HUES48 (cell line): ENCODE measurements at regions not wholly inside any gene's neighbourhood (a gene's known extent, or its start where the extent isn't known, plus 50 kb on each side); places are given as distances from the start of the nearest gene placed in this dataset.

ENCODE experiments used
- H3K27ac ChIP-seq: one replicate; pipeline ENCODE4 v1.7.0; 2013; ENCODE audit warnings: low read depth, low read length, inconsistent platforms
- H3K27me3 ChIP-seq: 2 replicates; pipeline ENCODE4 v1.6.1; 2013; ENCODE audit warnings: mild to moderate bottlenecking, low read length; ENCODE audit not compliant: control insufficient read depth, insufficient read depth
- H3K36me3 ChIP-seq: 2 replicates; pipeline ENCODE4 v1.6.1; 2013; ENCODE audit warnings: low read length; ENCODE audit not compliant: control insufficient read depth, insufficient read depth
- H3K4me1 ChIP-seq: 2 replicates; pipeline ENCODE4 v1.6.1; 2013; ENCODE audit warnings: mild to moderate bottlenecking, low read length; ENCODE audit not compliant: control insufficient read depth, insufficient read depth
- H3K4me3 ChIP-seq: 2 replicates; pipeline ENCODE4 v1.5.1; 2013; ENCODE audit warnings: mild to moderate bottlenecking, low read depth, low read length
- H3K9ac ChIP-seq: 2 replicates; pipeline ENCODE4 v1.6.1; 2013; ENCODE audit warnings: mild to moderate bottlenecking, low read depth, low read length, moderate library complexity
- H3K9me3 ChIP-seq: 2 replicates; pipeline ENCODE4 v1.6.1; 2013; ENCODE audit warnings: low read length; ENCODE audit not compliant: control insufficient read depth, insufficient read depth

- Histone ChIP-seq H3K9ac (no peak overlapping the region), H3K27ac (no peak overlapping the region), H3K36me3 (no peaks in the 10 kb centered on the region), H3K27me3 (no peaks in the 10 kb centered on the region), H3K4me3 (no peak overlapping the region), H3K9me3 (peaks cover 7% of the 10 kb centered on the region; the same call in 1 of the 2 replicates), H3K4me1 (no peaks in the 10 kb centered on the region)
Observed at GRCh38 chr11:97865424-97866012, 1155.2 kb upstream of the CNTN5 start.

DNA sequence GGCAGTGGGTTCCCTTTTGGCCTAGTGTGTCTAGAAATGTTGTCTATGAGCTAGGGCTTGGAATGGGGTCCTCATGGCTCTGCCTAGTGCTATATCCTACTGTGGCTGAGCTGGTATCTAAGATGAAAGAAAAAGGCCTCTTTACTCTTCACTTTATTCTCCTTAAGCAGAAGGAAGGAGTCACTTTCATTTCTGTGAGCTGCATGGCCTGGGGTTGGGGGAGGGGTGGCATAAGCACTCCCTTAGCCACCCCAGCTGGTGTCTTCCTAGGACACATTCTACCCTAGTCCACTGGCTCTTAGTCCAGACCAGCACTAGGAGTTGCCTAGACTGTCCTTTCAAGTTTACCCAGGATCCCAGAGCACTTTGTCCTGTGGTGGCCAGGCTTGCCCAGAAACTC is 1148.9 kb upstream of the CNTN5 start:
- Histone ChIP-seq H3K9me3 (no peaks in the 10 kb centered on the region), H3K4me3 (no peak overlapping the region), H3K36me3 (no peaks in the 10 kb centered on the region), H3K27ac (no peak overlapping the region), H3K4me1 (0 out of 2 replicates have a peak, but pooled peaks cover 3% of the 10 kb centered on the region), H3K9ac (no peak overlapping the region), H3K27me3 (no peaks in the 10 kb centered on the region)

GRCh38 chr11:97880209-97880608 is 1140.5 kb upstream of the CNTN5 start:
- Histone ChIP-seq H3K27ac (no peak overlapping the region), H3K9me3 (peaks cover 3% of the 10 kb centered on the region; the same call in 1 of the 2 replicates), H3K9ac (no peak overlapping the region), H3K4me3 (no peak overlapping the region), H3K4me1 (0 out of 2 replicates have a peak, but pooled peaks cover 3% of the 10 kb centered on the region), H3K27me3 (no peaks in the 10 kb centered on the region), H3K36me3 (no peaks in the 10 kb centered on the region)

GRCh38 chr11:97883086-97883485 is 1137.7 kb upstream of the CNTN5 start:
- Histone ChIP-seq H3K9ac (no peak overlapping the region), H3K27ac (no peak overlapping the region)

DNA sequence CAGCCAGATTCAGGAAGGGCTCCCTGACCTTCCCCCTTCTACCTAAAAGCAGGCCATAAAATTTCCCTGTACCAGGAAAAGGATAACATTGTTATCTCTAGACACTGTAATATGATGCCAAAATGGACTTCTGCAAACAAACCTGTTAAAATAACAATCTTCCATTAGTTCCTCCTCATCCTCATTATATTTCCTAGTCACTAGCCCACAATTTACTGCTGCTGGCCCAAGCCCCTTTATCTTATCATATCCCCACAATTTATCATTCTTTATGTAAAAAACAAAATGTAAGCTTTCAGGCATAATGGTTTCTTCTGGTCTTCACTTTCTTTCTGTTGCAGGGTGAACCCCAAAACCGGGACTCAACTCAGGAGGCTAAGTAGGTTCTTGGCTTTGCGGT is 1132.1 kb upstream of the CNTN5 start:
- Histone ChIP-seq H3K4me1 (no peaks in the 10 kb centered on the region), H3K9me3 (no peaks in the 10 kb centered on the region), H3K36me3 (no peaks in the 10 kb centered on the region), H3K9ac (no peak overlapping the region), H3K4me3 (no peak overlapping the region), H3K27ac (no peak overlapping the region), H3K27me3 (no peaks in the 10 kb centered on the region)

More at GRCh38 chr11:97883086-97883485, 1137.7 kb upstream of the CNTN5 start:
- H3K9me3 ChIP-seq = peaks cover 3% of the 10 kb centered on the region; the same call in 1 of the 2 replicates
- no peak overlapping the region for H3K4me3 ChIP-seq
- H3K36me3 ChIP-seq = no peaks in the 10 kb centered on the region
- no peaks in the 10 kb centered on the region for H3K27me3 ChIP-seq
- no peaks in the 10 kb centered on the region for H3K4me1 ChIP-seq

GRCh38 chr11:97890466-97890865 is 1130.3 kb upstream of the CNTN5 start:
- no peaks in the 10 kb centered on the region for H3K36me3 ChIP-seq
- no peaks in the 10 kb centered on the region for H3K4me1 ChIP-seq
- H3K27me3 ChIP-seq = no peaks in the 10 kb centered on the region

DNA sequence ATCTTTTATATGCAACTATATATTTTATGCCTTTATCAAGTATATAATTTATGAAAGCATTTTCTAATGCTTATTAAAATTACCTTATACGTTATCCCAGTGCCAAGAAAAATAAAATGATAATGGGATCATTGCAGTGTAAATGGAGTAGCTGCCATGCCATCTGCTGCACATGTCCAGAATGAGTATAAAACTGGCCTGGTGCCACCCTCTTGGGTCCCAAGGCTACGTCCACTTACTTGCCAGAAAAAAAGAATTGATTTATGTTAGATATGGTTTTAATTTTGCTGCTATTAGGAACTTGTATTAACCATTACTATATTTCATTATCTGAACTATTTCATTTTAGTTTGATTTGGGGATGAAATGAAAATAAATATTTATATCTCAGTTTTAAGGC is 1127.1 kb upstream of the CNTN5 start:
- Histone ChIP-seq H3K27me3 (no peaks in the 10 kb centered on the region), H3K27ac (no peak overlapping the region), H3K36me3 (no peaks in the 10 kb centered on the region), H3K9me3 (no peaks in the 10 kb centered on the region), H3K4me3 (no peak overlapping the region), H3K9ac (no peak overlapping the region), H3K4me1 (no peaks in the 10 kb centered on the region)

More at GRCh38 chr11:97890466-97890865, 1130.3 kb upstream of the CNTN5 start:
- Histone ChIP-seq H3K4me3 (no peak overlapping the region), H3K9ac (no peak overlapping the region), H3K9me3 (no peaks in the 10 kb centered on the region), H3K27ac (no peak overlapping the region)

DNA sequence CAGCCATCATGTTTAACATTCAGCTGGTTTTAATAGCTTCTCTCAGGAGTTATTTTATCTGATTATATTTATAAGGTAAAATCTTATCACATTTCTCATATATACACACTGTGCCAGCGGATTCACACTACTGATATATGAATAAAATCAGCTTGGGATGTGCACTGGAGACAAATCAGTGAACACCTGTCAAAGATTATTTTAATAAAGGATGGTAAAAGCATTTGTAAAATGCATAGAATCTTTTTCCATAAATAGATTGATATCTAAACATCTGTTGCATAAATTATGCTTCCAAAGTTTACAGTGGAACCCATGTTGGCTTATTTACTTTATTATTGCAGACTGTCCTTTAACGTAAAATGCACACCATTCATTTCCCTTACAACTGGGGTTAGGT is 1125.8 kb upstream of the CNTN5 start:
- no peak overlapping the region for H3K9ac ChIP-seq
- H3K36me3 ChIP-seq = no peaks in the 10 kb centered on the region
- H3K9me3 ChIP-seq = no peaks in the 10 kb centered on the region
- H3K27ac ChIP-seq = no peak overlapping the region
- H3K4me3 ChIP-seq = no peak overlapping the region
- H3K27me3 ChIP-seq = no peaks in the 10 kb centered on the region
- no peaks in the 10 kb centered on the region for H3K4me1 ChIP-seq

DNA sequence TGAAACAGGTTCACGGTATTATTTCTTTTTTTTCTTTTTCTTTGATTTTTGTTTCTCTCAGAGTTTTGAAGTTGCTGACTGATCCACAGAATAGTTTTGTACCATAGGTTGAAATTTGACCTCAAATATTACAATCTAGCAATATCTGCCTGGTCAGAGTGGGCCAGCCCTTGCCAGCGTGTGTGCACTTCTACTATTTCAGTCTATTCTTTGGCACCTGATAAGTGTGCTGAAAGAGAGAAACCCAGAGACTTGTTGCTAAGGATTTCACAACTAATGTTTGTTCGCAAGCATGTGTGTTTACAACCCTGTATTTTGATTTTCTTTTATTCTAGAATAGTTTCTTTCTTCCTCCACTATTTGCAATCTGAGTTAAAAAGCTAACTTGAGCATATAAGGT is 1125.2 kb upstream of the CNTN5 start:
- Histone ChIP-seq H3K9me3 (no peaks in the 10 kb centered on the region), H3K4me3 (no peak overlapping the region), H3K36me3 (no peaks in the 10 kb centered on the region), H3K4me1 (no peaks in the 10 kb centered on the region), H3K27me3 (no peaks in the 10 kb centered on the region), H3K9ac (no peak overlapping the region), H3K27ac (no peak overlapping the region)

- H3K27ac ChIP-seq = no peak overlapping the region
- H3K4me1 ChIP-seq = no peaks in the 10 kb centered on the region
- H3K4me3 ChIP-seq = no peak overlapping the region
- no peaks in the 10 kb centered on the region for H3K27me3 ChIP-seq
- no peak overlapping the region for H3K9ac ChIP-seq
- H3K36me3 ChIP-seq = no peaks in the 10 kb centered on the region
- H3K9me3 ChIP-seq = no peaks in the 10 kb centered on the region
Observed at GRCh38 chr11:97902828-97903227, 1117.9 kb upstream of the CNTN5 start.

GRCh38 chr11:97905101-97905500 is 1115.6 kb upstream of the CNTN5 start:
- H3K27ac ChIP-seq = no peak overlapping the region
- H3K9me3 ChIP-seq = no peaks in the 10 kb centered on the region
- H3K9ac ChIP-seq = no peak overlapping the region
- no peaks in the 10 kb centered on the region for H3K36me3 ChIP-seq
- no peak overlapping the region for H3K4me3 ChIP-seq
- no peaks in the 10 kb centered on the region for H3K4me1 ChIP-seq
- no peaks in the 10 kb centered on the region for H3K27me3 ChIP-seq
